ENCODE measurements at regions not wholly inside any gene's neighbourhood (a gene's known extent, or its start where the extent isn't known, plus 50 kb on each side); places are given as distances from the start of the nearest gene placed in this dataset.

- TF ChIP-seq EZH2 (IDR thresholded peaks at IDR 0.05), result no peak
- TF ChIP-seq, protein P1, sequence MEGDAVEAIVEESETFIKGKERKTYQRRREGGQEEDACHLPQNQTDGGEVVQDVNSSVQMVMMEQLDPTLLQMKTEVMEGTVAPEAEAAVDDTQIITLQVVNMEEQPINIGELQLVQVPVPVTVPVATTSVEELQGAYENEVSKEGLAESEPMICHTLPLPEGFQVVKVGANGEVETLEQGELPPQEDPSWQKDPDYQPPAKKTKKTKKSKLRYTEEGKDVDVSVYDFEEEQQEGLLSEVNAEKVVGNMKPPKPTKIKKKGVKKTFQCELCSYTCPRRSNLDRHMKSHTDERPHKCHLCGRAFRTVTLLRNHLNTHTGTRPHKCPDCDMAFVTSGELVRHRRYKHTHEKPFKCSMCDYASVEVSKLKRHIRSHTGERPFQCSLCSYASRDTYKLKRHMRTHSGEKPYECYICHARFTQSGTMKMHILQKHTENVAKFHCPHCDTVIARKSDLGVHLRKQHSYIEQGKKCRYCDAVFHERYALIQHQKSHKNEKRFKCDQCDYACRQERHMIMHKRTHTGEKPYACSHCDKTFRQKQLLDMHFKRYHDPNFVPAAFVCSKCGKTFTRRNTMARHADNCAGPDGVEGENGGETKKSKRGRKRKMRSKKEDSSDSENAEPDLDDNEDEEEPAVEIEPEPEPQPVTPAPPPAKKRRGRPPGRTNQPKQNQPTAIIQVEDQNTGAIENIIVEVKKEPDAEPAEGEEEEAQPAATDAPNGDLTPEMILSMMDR (IDR thresholded peaks at IDR 0.05), result no peak
These were observed 245.3 kb downstream of the C12orf42 start for GRCh38 chr12:103250487-103250886.
